ENCODE measurements at regions not wholly inside any gene's neighbourhood (a gene's known extent, or its start where the extent isn't known, plus 50 kb on each side); places are given as distances from the start of the nearest gene placed in this dataset.

DNA sequence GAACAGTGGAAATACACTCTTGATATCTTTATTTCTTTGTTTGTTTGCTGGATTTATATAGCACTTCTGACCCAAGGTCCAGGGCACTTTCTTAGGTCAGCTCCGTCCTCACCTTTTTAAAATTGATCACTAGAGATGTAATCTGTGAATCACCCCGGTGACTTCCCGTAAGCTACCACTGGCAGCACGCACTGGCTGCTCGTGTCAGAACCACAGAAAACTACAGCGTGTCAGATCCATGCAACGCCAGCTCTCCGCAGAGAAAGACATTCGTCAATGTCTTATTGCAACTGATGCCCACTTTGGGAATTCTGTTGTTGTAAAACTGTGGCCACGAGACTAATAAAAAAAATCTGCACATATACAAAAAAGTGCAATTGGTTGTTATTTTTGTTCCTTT is 779.4 kb upstream of the ZEB2 start:
- no peak overlapping the region for H3K4me3 ChIP-seq (ENCODE audit: low read depth, low read length)
- no peak for DNase-seq (ENCODE audit: low read depth)
- TF ChIP-seq, protein P1, sequence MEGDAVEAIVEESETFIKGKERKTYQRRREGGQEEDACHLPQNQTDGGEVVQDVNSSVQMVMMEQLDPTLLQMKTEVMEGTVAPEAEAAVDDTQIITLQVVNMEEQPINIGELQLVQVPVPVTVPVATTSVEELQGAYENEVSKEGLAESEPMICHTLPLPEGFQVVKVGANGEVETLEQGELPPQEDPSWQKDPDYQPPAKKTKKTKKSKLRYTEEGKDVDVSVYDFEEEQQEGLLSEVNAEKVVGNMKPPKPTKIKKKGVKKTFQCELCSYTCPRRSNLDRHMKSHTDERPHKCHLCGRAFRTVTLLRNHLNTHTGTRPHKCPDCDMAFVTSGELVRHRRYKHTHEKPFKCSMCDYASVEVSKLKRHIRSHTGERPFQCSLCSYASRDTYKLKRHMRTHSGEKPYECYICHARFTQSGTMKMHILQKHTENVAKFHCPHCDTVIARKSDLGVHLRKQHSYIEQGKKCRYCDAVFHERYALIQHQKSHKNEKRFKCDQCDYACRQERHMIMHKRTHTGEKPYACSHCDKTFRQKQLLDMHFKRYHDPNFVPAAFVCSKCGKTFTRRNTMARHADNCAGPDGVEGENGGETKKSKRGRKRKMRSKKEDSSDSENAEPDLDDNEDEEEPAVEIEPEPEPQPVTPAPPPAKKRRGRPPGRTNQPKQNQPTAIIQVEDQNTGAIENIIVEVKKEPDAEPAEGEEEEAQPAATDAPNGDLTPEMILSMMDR (IDR thresholded peaks at IDR 0.05; ENCODE audit: control insufficient read depth, extremely low read depth, insufficient read depth), result no peak

- TF ChIP-seq, protein P1 (IDR thresholded peaks at IDR 0.05; ENCODE audit: control insufficient read depth, extremely low read depth, insufficient read depth), result no peak
- no peak for DNase-seq (ENCODE audit: low read depth)
- no peak overlapping the region for H3K4me3 ChIP-seq (ENCODE audit: low read depth, low read length)
Measured at GRCh38 chr2:145292166-145292565, 772.2 kb upstream of the ZEB2 start.

DNA sequence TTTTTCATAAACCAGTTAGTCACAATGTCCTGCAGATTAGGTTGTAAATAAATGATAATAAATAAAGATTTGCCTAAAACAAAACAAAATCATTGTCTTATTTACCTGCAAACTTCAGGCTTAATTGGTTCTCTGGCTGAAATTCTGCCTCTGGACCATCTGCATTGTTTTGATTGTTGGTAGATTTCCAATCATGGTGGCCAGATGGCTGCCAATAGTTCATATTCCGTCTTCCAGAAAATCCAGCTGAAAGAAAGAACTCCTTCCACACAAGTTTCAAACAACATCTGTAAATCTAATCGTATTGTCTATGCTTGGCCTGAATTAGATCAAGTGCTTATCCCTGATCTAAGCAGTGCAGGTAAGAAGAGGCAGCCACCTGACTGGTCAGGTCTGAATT is 771.1 kb upstream of the ZEB2 start:
- TF ChIP-seq, protein P1 (IDR thresholded peaks at IDR 0.05; ENCODE audit: control insufficient read depth, extremely low read depth, insufficient read depth), result no peak
- H3K4me3 ChIP-seq (ENCODE audit: low read depth, low read length), result no peak overlapping the region
- no peak for DNase-seq (ENCODE audit: low read depth)

GRCh38 chr2:145289946-145290345 is 770.0 kb upstream of the ZEB2 start:
- no peak overlapping the region for H3K4me3 ChIP-seq (ENCODE audit: low read depth, low read length)
- no peak for DNase-seq (ENCODE audit: low read depth)

GRCh38 chr2:145288650-145289496 is 769.0 kb upstream of the ZEB2 start:
- no peak for DNase-seq (ENCODE audit: low read depth)
- TF ChIP-seq, protein P1 (IDR thresholded peaks at IDR 0.05; ENCODE audit: control insufficient read depth, extremely low read depth, insufficient read depth), result no peak
- no peak overlapping the region for H3K4me3 ChIP-seq (ENCODE audit: low read depth, low read length)

More at GRCh38 chr2:145289946-145290345, 770.0 kb upstream of the ZEB2 start:
- TF ChIP-seq, protein P1 (IDR thresholded peaks at IDR 0.05; ENCODE audit: control insufficient read depth, extremely low read depth, insufficient read depth), result no peak

- no peak for DNase-seq (ENCODE audit: low read depth)
- H3K4me3 ChIP-seq (ENCODE audit: low read depth, low read length), result no peak overlapping the region
- TF ChIP-seq, protein P1 (IDR thresholded peaks at IDR 0.05; ENCODE audit: control insufficient read depth, extremely low read depth, insufficient read depth), result no peak
Measured at GRCh38 chr2:145287736-145288135, 767.8 kb upstream of the ZEB2 start.
